GM12873 (cell line): ENCODE measurements at regions not wholly inside any gene's neighbourhood (a gene's known extent, or its start where the extent isn't known, plus 50 kb on each side); places are given as distances from the start of the nearest gene placed in this dataset.

ENCODE experiments used
- CTCF ChIP-seq: IDR thresholded peaks from 2 replicates; pipeline ENCODE4 v1.5.1; 2012; ENCODE audit warnings: low read depth, mild to moderate bottlenecking, moderate library complexity, low read length, control low read depth; ENCODE audit not compliant: insufficient read depth; ENCODE audit errors: missing control alignments

GRCh38 chr14:53472306-53472705 is 319.2 kb upstream of the DDHD1 start:
- no peak for TF ChIP-seq CTCF

GRCh38 chr14:53470351-53471043 is 317.4 kb upstream of the DDHD1 start:
- no peak for TF ChIP-seq CTCF

- no peak for TF ChIP-seq CTCF
These were observed 315.8 kb upstream of the DDHD1 start for GRCh38 chr14:53468876-53469275.

GRCh38 chr14:53464376-53464775 is 311.3 kb upstream of the DDHD1 start:
- TF ChIP-seq CTCF: no peak

- no peak for TF ChIP-seq CTCF
These were observed 310.0 kb upstream of the DDHD1 start for GRCh38 chr14:53462931-53463778.

GRCh38 chr14:53461858-53462257 is 308.7 kb upstream of the DDHD1 start:
- no peak for TF ChIP-seq CTCF

- TF ChIP-seq CTCF: no peak
These were observed 307.4 kb upstream of the DDHD1 start for GRCh38 chr14:53460544-53460943.
